Kidney glomerular epithelial cell (primary cell): ENCODE measurements at regions not wholly inside any gene's neighbourhood (a gene's known extent, or its start where the extent isn't known, plus 50 kb on each side); places are given as distances from the start of the nearest gene placed in this dataset.
"Not testable (repeated sequence)": the region's sequence is repeated elsewhere in the genome, so short reads cannot be mapped to it uniquely, and the experiment has no call there.

Source experiments
- DNase-seq: peaks from one replicate; lab custom pipeline; 2025; lab: John Stamatoyannopoulos, UW

DNA sequence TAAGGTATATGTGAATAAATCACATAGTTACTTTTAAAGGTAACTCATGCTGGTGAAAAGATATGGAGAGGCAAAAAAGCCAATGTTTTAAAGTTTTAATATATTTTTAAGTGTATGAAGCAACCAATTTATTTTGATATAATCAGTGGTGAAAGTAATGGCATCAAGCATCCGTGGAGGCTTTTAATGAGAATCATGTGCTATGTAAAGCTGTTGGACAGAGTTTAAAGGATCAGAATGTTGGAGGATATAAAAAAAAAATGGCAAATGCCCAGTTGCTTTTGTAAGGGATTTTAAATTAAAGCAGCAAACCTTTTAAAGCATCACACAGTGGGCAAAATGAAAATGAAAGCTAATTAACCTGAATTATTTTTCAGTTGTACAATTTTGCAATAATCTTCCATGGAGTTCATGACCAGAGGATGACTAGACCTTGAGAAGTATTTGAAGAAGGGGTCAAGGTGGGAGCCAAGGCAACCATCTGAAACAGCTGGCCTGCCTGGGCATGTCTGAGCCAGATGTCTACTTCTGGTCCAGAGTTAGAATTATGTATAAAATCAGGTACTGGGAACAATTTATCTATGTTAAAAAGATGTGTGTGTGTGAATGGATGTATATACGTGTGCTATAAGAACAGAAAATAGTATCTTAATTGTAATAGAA, 1007.9 kb downstream of the LTN1 start:
- DNase-seq, result not testable (repeated sequence)

DNA sequence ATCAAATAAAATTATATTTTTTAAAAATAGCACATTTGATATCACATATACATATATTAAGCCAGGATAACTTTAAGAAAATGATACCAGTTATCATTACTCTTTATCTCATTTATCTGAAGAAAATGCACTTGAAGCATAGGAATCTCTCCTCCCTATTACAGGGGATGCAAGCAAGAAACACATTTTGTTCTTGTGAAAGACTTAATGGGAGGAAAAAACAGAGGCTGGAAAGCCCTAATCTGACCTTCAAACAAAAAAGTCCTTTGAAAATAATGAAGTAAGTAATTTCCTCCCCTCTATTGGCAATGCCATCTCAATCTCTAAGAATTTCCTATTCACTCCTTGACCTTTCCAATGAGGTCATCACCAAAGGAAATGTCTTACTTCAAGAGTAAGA, 1012.6 kb upstream of the ADAMTS5 start:
- not testable (repeated sequence) for DNase-seq

DNA sequence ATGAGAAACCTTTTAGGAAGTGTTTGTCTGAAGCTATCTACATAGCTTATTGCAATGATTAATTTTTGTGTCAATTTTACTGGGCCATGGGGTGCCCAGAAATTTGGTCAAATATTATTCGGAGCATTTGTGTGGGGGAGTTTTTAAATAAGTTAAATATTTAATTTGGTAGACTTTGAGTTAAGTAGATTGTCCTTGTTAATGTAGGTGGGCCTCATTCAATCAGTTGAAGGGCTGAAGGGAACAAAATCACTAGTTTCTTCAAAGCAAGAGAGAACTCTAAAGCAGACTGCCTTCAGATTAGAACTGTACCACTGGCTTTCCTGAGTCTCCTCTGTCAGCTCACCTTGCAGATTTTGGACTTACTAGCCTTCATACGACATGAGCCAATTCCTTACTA, 1008.6 kb upstream of the ADAMTS5 start:
- no peak for DNase-seq

DNA sequence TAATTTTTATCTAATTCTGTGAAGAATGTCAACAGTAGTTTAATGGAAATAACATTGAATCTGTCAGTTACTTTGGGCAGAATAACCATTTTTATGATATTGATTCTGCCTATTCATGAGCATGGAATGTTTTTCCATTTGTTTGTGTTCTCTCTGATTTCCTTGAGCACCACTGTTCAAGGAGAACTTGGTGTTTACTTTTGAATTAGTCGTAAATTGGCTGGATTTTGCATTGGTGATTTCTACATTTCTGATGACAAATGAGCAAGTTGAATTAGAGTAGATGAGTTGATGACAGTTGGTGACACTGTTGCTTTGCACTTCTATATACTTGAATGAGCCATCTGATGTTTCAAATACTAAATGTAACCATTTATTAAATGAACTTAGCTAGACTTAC, 1007.3 kb upstream of the ADAMTS5 start:
- DNase-seq, result not testable (repeated sequence)

DNA sequence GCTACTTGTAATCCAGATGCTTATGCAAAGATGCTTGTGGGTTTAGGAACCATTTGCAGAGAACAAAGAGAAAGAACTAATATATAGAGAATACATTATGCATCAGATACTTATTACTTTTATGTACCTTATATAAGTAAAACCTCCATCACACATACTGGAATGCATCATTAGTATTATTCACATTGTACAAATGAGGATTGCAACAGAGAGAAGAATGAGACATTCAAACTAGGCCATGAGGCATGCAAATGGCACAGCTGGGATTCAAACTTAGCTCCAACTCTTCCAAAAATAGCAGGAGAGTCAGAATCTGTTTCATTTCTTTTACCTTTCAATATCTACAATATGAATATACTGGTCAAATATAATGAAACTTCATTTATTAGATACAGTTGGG, 1001.4 kb upstream of the ADAMTS5 start:
- DNase-seq, result not testable (repeated sequence)

DNA sequence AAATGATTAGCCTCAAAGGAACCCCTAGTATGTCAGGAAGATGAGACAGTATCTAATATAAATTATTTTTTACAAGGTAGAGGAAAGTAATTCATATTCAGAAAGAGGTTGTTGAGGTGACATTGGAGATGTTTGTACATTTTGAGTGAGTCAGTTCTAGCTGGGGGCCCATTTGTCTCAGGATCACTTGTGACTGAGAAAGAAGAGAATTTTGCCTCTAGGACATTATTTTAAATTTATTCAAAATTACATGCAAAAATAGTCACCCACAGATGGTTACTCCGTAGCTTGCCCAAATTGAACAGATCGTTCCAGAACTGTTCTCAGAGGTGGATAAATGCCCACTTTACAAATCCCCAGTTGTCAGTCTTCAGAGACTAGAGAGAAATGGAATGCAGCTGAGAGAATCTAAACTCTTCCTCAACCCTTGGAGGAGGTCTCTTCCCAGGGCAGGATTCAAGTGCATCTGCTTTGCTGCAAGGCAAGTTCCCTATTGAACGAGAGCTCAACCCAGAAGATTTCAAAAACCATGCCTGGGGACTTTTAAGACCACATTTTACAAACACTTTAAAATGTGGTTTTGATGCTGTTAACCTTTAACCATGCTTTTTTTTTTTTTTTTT, 987.8 kb upstream of the ADAMTS5 start:
- no peak for DNase-seq

DNA sequence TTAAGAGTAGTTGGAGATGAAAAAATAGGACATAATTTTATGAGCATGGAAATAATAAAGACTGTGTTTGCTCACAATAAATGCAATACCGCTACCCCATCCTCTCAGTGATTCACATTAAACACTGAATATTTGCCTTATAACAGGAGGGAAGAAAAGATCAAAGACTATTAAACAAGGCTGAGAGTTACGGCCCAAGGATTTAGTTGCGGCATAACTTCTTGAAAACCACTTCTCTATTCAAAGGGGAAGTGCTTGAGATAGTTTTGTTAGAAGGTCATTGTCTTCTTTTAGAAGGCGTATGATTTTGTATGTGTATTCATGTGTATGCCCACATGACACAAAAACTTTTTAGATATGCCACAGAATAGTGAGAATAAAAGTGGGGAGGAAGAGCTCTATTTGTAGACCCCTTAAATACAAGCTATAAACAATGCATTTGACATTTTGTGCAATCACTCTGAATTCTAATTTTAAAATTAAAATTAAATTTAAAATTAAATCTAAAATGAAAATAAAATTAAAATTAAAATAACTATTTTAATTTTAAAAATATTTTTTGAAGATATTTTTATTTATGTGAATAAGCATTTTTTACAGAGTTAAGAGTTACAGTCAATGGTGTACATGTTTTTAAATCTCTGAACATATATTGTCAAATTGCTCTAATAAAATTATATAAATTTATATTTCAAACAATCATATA, 986.6 kb upstream of the ADAMTS5 start:
- DNase-seq, result no peak

DNA sequence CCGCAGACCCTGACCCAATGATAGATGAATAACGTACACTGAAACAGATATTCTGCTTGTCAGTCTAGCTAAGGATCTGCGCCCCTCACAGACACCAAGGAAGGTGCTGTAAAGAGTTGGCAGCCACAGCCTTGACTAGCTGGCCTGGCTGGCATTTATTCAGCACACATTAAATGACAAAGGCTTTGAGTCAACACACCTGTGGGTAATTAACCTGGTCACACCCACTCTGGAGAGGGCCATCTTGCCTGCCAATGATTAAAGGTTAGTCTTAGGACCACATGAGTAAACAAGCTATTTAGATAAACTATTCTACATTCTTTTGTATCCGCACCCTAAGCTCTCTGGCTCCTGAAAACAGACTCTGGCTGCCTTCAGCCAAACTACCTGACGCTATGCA, 982.2 kb upstream of the ADAMTS5 start:
- not testable (repeated sequence) for DNase-seq

DNA sequence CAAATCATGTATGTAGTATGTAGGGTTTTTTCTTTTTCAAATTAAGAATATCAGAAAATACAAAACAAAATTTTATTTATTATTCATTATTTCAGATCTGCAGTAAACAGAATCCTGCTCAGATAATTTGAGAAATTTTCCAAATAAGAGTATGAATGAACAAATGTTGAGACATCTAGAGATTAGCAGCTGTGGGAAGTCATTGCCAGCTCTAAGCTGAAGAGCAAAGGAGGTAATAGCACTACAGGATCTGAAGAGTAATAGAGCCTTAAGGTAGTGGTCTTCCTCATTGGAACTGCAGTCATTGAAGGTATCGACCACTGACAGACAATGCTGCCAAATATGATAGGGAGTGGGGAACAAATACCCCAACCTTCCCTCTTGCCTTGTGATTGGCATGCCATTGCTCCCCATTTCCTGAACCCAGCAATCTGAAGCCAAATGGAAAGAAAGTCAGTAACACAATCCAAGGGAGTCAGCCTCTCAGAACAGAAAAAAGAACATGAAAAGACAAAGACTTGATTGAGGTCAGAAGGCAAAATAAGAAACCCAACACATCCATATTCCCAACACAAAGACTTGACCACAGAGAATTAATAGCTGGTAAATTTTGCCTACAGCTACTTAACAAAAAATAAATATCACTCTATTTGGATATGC, 963.4 kb upstream of the ADAMTS5 start:
- not testable (repeated sequence) for DNase-seq

DNA sequence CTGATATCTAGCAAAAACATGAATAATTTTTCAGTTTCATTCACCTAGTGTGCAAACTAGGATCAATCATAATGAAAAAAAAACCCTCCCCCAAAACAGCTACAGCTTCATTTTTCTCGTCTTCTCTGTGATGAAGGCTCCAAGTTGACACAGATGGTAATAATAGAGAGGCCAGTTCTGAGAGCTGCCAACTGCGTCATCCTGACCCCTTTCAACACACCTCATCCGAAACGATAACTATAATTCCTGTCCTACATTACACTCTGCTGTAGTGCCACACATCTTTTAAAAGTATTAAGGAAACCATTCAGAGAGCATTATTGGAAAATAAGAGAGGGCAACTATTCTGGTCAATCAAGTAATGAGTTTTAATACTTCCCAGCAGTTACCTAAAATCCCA, 962.3 kb upstream of the ADAMTS5 start:
- not testable (repeated sequence) for DNase-seq

DNA sequence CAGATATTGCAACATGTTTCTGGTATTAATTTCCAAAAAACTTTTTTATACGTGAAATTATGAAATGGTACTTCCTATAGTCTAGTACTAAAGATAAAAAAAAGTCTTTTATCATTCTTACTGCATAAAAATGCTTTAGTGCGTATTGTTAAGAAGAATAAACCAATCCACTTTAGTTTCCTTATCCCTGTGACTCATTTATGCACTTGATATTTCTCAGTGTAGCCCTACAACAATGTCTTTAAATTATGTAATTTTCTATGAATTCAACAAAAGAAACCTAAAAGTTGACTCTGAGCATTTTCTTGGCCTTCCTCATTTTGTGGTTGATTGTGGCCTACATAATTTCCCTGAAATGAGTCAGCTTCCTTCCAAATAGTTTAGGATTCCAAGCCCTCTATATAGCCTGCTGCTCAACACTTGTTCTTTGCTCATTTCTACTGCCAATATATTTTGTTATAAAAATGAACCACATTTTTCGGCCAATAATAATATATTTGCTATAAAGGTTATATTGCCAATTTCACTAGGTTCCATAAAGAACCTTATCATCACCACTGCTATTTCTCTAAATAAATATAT, 961.7 kb upstream of the ADAMTS5 start:
- not testable (repeated sequence) for DNase-seq

DNA sequence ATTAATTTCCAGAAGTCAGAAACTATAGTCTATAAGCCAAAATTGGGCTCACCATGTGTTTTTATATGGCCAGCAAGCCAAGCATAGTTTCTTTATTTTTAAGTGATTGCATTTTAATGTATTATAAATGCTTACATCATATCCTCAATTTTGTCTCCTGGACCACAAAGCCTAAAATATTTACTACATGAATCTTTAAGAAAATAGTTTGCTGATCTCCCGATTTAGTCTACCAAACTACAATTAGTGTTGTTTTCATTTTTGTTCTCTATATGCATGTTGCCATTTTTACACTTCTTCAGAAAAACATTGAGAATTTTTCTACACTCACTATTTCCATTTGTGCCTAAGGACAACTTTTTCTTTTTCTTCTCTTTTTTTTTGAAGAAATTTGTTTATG, 954.5 kb upstream of the ADAMTS5 start:
- not testable (repeated sequence) for DNase-seq

DNA sequence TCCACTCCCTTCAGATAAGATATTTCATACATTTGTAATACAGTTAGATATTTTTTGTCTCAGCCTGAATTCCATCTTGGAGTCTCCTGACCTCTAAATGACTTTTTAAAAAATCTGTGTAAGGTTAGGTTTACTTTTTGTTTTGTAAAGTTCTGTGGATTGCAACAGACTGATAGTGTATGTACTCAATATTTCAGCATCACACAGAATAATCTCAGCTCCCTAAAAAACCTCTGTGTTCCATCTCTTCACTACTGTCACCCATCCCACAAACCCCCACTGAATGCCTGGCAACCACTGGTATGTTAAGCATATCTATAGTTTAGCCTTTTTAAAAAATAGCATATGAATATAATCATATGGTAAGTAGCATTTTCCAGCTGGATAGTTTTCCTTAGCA, 951.1 kb upstream of the ADAMTS5 start:
- DNase-seq, result not testable (repeated sequence)

DNA sequence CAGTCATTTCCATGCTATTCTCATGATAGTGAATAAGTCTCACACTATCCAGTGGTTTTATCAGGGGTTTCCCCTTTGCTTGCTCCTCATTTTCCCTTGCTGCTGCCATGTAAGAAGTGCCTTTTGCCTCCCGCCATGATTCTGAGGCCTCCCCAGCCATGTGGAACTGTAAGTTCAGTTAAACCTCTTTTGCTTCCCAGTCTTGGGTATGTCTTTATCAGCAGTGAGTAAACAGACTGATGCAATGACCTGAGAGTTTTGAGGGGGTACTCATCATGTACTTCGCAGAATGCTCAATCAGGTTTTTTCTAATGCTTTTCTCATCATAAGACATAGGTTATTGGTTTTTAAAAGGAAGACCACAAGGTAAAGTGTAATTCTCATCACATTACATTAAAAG, 949.4 kb upstream of the ADAMTS5 start:
- not testable (repeated sequence) for DNase-seq

DNA sequence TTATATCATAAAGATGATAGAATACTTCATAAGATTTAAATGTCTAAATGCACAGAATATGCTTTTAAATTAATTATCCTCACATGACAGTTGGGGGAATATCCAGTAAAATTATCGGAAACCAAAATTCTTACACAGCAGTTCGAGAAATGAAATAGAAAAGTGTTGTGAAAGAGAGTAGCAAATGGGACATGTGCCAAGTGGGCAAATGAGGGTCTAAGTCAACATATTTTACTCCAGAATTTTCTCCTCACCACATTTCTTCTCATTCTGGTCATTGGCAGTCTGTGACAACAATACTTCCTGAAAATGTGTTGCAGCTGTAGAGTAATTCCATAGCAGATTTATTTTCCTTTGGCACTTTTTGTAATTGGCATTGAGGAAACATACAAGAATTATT, 945.2 kb upstream of the ADAMTS5 start:
- DNase-seq, result not testable (repeated sequence)

DNA sequence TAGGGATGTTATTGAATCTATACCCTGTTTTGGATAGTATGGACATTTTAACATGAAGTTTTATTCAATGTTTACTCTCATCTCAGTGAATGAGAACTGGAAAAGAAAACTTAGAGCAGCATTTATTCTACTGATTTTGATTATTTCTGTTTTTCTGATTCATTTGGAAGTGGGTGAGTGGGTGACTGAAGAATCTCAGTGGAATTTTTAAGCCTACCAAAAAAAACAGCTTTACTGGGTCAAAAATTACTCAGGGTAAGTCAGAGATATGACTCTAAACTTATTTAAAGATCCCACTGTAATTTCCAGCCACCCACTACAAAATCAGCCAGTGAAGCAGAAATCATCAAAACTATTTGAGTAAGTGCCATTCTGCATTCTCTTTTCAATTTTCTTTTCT, 942.6 kb upstream of the ADAMTS5 start:
- not testable (repeated sequence) for DNase-seq

DNA sequence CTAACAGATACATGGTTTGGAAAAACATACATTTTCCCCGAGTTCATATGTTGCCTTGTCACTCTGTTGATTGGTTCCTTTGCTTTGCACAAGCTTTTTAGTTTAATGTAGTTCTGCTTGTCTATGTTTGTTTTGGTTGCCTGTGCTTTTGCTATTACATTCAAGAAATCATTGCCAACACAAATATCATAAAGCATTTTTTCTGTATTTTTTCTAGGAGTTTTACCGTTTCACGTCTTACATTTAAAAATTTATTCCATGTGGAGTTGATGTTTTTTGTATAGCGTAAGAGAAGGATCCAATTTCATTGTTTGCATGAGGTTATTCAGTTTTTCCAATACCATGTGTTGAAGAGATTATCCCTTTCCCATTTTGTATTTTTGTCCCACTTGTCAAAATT, 941.9 kb upstream of the ADAMTS5 start:
- DNase-seq, result not testable (repeated sequence)

DNA sequence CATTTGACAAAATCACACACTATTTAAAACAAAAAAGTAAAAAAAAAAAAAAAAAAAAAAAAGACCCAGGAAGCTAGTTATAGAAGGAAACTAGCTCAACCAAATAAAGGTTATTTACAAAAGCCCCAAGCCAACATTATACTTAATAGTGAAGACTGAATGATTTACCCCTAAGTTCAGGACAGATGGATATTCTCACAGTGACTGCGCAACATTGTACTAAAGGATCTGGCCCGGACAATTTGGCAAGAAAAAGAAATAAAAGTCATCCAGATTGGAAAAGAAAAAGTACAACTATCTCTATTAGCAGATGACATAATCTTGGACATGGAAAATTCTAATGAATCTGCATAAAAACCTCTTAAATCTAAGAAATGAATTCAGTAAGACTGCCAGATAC, 936.0 kb upstream of the ADAMTS5 start:
- not testable (repeated sequence) for DNase-seq

DNA sequence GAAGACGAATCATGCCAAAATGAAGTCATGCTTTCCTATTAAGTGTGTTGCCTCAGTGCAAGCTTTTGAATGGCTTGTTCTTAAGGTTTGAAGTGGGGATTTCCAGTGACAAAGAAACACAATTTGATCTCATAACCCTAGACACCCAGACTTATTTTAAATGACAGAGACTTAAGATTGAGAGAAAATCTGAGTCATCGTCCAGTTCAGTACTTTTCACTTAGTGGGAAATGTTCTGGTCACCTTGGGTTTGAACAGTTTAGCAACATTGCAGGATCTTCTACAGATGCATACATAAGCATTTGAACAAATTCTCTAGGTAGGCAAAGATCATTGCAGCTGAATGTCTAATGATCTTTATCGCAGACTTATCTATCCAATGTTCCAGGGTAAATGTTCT, 926.7 kb upstream of the ADAMTS5 start:
- peak; percentile 17 for DNase-seq

DNA sequence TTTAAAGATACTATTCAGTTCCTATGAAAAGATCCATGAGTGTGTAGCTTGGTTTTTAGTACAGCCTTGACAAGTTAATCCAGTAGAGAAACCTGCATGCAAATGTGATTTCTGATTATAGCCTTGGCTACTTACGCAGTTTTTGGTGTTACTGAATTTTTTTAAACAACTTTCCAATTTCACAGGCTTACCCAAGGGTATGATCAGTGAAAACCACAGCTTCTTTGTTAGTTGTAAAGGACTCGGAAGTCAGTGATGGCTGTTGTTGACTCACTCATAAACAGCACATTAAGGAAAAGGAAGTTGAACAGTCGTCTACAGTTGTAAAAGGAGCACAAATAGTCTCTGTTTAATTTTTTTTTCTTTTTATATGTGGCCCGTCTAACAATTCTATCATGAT, 924.6 kb upstream of the ADAMTS5 start:
- not testable (repeated sequence) for DNase-seq

DNA sequence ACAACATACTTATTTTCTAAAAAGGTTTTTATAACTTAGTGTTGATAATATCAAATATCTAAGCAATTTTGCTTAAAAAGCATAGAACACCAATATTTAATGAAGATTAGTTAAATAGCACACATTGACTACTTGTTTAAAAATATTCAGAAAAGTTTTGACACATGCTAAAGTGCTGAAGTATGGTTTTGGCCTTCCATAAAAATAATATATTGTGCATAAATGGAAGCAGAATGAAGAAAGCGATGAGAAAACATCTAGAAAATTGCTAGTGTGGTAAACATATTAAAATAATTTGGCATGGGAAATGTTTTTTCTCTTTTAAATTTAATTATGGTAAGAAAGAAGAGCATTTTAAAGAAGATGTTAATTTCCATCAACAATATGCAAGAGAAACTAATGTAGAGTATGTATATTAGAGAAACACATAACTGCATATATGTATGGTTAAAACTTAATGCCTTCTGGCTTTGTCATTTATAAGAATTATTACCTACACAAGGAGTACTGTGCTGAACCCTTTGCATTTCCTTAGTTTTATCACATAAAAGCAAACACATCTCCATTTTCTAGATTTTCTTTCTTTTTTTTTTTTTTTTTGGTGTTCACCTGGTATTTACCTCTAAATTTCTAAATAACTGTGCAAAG, 921.0 kb upstream of the ADAMTS5 start:
- not testable (repeated sequence) for DNase-seq

DNA sequence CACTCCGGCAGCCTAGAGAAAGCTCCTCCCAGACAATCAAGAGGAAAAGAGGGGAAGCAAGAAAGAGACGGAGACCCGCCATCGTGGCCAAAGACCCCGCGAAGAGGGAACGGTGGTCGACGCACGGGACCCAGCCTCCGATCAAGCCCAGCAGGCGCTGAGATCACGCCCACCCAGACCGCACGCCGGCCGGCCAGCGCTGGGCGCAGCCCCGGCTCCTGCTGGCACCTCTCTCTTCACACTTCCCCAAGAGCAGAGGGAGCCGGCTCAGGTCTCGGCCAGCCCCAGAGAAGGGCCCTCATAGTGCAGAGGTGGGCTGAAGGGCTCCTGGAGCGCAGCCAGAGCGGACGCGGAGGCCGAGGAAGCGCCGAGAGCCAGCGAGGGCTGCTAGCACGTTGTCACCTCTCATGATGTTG, 918.4 kb upstream of the ADAMTS5 start:
- DNase-seq, result no peak
